Osteoblast (primary cell): ENCODE measurements at regions not wholly inside any gene's neighbourhood (a gene's known extent, or its start where the extent isn't known, plus 50 kb on each side); places are given as distances from the start of the nearest gene placed in this dataset. TPM values are rescaled to one million over a fixed set of nuclear protein-coding genes. Genes with fewer than 3 reads are reported as not detected.

ENCODE experiments used
- DNase-seq: peaks from one replicate; pipeline ENCODE4 v3.0.0; 2011; ENCODE audit warnings: low spot score, mixed read lengths; ENCODE audit not compliant: insufficient read length; ENCODE audit errors: missing footprints
- H2AFZ ChIP-seq: 2 replicates; pipeline ENCODE4 v1.6.0; 2011; ENCODE audit warnings: mild to moderate bottlenecking, low read length
- H3K27ac ChIP-seq: 2 replicates; pipeline ENCODE4 v1.5.1; 2011; ENCODE audit warnings: mild to moderate bottlenecking, low read depth, low read length, moderate library complexity
- H3K27me3 ChIP-seq: 2 replicates; pipeline ENCODE4 v1.6.0; 2012; ENCODE audit warnings: mild to moderate bottlenecking, control low read depth, inconsistent platforms, low read length, moderate library complexity; ENCODE audit not compliant: insufficient read depth
- H3K36me3 ChIP-seq: 2 replicates; pipeline ENCODE4 v1.5.1; 2011; ENCODE audit warnings: mild to moderate bottlenecking, low read length, control low read depth, moderate library complexity; ENCODE audit not compliant: insufficient read depth
- H3K4me1 ChIP-seq: 2 replicates; pipeline ENCODE4 v1.5.1; 2011; ENCODE audit warnings: mild to moderate bottlenecking, low read length, control low read depth, moderate library complexity; ENCODE audit not compliant: insufficient read depth
- H3K4me2 ChIP-seq: 2 replicates; pipeline ENCODE4 v1.6.0; 2011; ENCODE audit warnings: mild to moderate bottlenecking, low read length; ENCODE audit not compliant: insufficient read depth
- H3K4me3 ChIP-seq: fragments of 200-600 bp; sonication (generic); 3 replicates; pipeline ENCODE4 v1.5.1; 2012; ENCODE audit warnings: mild to moderate bottlenecking, low read length, inconsistent platforms; ENCODE audit not compliant: insufficient read depth
- H3K79me2 ChIP-seq: 2 replicates; pipeline ENCODE4 v1.6.0; 2012; ENCODE audit warnings: mild to moderate bottlenecking, low read length, control low read depth, inconsistent platforms; ENCODE audit not compliant: insufficient read depth
- H3K9me3 ChIP-seq: 2 replicates; pipeline ENCODE4 v1.5.1; 2011; ENCODE audit warnings: low read depth, low read length, control low read depth
- H4K20me1 ChIP-seq: 2 replicates; pipeline ENCODE4 v1.6.0; 2012; ENCODE audit warnings: mild to moderate bottlenecking, low read length, control low read depth; ENCODE audit not compliant: insufficient read depth
- small RNA-seq: library from RNA; depleted of rRNA; stranded (forward); fragments of <200 nt; gene quantifications from one replicate; pipeline ENCODE3, GENCODE V24; 2012
- TF ChIP-seq, protein P1 (sequence below): IDR thresholded peaks from 2 replicates; pipeline ENCODE4 v1.5.1; 2011; ENCODE audit warnings: mild to moderate bottlenecking, low read depth, low read length, moderate library complexity; ENCODE audit errors: extremely low read depth

DNA sequence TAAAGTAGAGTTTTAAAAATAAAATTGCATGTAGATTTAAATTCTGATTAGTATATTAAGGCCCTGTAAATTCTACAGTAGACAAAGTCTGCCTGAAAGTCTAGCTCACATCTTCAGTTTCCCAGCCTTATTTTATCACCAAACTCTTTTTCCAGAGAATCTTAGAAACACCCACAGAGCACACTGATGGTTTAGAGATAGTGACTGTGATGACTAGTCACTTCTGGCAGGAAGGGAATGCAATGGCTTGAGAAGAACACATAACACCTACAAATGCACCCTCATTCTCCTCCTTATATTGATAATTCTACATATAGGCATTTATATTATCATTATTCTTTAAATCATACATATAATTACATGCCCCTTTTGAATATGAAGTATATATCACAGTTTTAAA lies 232.9 kb downstream of the ARAP2 start:
- Histone ChIP-seq H3K79me2 (no peaks in the 10 kb centered on the region), H4K20me1 (no peaks in the 10 kb centered on the region), H3K36me3 (no peaks in the 10 kb centered on the region), H3K27me3 (no peaks in the 10 kb centered on the region), H3K9me3 (no peaks in the 10 kb centered on the region), H3K4me3 (no peak overlapping the region), H3K4me1 (no peaks in the 10 kb centered on the region), H3K4me2 (no peak overlapping the region), H2AFZ (no peak overlapping the region), H3K27ac (no peak overlapping the region)
- TF ChIP-seq, protein P1, sequence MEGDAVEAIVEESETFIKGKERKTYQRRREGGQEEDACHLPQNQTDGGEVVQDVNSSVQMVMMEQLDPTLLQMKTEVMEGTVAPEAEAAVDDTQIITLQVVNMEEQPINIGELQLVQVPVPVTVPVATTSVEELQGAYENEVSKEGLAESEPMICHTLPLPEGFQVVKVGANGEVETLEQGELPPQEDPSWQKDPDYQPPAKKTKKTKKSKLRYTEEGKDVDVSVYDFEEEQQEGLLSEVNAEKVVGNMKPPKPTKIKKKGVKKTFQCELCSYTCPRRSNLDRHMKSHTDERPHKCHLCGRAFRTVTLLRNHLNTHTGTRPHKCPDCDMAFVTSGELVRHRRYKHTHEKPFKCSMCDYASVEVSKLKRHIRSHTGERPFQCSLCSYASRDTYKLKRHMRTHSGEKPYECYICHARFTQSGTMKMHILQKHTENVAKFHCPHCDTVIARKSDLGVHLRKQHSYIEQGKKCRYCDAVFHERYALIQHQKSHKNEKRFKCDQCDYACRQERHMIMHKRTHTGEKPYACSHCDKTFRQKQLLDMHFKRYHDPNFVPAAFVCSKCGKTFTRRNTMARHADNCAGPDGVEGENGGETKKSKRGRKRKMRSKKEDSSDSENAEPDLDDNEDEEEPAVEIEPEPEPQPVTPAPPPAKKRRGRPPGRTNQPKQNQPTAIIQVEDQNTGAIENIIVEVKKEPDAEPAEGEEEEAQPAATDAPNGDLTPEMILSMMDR = no peak
- no peak for DNase-seq

DNA sequence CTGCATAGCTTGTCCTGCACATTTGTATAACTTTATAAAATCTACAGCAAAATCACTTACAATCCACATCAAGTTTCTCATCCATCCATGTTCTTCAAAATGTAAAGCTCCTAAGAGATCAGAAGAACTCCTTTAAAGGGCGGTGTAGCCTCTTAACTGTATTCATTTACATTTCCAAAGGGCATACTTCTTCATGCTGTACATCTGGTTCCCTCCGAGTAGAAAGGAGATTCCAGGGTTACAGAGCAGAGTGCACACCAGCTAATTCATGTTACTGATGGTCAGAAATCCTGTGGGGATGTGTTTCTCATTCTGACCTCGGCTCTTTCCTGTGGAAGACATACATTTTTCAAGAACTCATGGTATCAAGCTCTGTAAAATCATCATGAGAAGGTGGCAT lies 231.8 kb downstream of the ARAP2 start:
- no peaks in the 10 kb centered on the region for H3K79me2 ChIP-seq
- TF ChIP-seq, protein P1 = no peak
- DNase-seq = no peak
- H3K4me3 ChIP-seq = no peak overlapping the region
- no peaks in the 10 kb centered on the region for H4K20me1 ChIP-seq
- H3K36me3 ChIP-seq = no peaks in the 10 kb centered on the region
- H3K9me3 ChIP-seq = no peaks in the 10 kb centered on the region
- H3K27me3 ChIP-seq = no peaks in the 10 kb centered on the region
- no peak overlapping the region for H3K27ac ChIP-seq
- no peaks in the 10 kb centered on the region for H3K4me1 ChIP-seq
- no peak overlapping the region for H2AFZ ChIP-seq
- H3K4me2 ChIP-seq = no peak overlapping the region

DNA sequence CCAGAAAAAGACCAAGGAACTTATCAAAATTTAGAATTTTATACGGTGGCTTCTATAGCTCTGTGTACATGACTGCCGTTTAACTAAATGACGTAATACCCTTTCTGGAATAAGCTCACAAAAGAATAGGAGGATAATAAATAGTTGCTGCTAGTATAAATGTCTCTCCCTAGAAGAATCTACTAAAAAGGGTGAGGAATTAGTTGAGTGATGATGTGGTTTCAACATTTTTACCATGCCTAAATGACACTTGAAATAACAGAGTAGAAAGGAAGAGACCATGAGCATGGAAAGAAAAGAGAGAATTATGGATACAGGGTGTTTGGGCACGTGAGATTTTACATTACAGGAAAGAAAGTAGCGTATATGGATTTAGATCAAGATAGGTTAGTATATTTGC lies 231.1 kb downstream of the ARAP2 start:
- H3K27ac ChIP-seq = no peak overlapping the region
- no peaks in the 10 kb centered on the region for H3K27me3 ChIP-seq
- no peaks in the 10 kb centered on the region for H3K4me1 ChIP-seq
- H4K20me1 ChIP-seq = no peaks in the 10 kb centered on the region
- H3K4me3 ChIP-seq = no peak overlapping the region
- TF ChIP-seq, protein P1 = no peak
- H2AFZ ChIP-seq = no peak overlapping the region
- H3K36me3 ChIP-seq = no peaks in the 10 kb centered on the region
- H3K4me2 ChIP-seq = no peak overlapping the region
- H3K79me2 ChIP-seq = no peaks in the 10 kb centered on the region
- DNase-seq = no peak
- H3K9me3 ChIP-seq = no peaks in the 10 kb centered on the region

Small RNAs in the stretch of these regions (small RNA-seq; reads per million reads assigned to genes)
- gene AC097535.2 = not detected
- gene RF01210 = not detected
- not detected for gene RNU6-573P
